HEK293T (cell line): ENCODE measurements at regions not wholly inside any gene's neighbourhood (a gene's known extent, or its start where the extent isn't known, plus 50 kb on each side); places are given as distances from the start of the nearest gene placed in this dataset.

Source experiments
- ARNT ChIP-seq: fragments of 450-650 bp; IDR thresholded peaks from 2 replicates; pipeline ENCODE4 v1.6.1; 2017; ENCODE audit warnings: mild to moderate bottlenecking
- BHLHE40 ChIP-seq: fragments of 450-650 bp; IDR thresholded peaks from 2 replicates; pipeline ENCODE4 v1.6.1; 2016; ENCODE audit warnings: mild to moderate bottlenecking, moderate library complexity, borderline replicate concordance
- ELF4 ChIP-seq: fragments of 450-650 bp; IDR thresholded peaks from 2 replicates; pipeline ENCODE4 v1.6.1; 2017; ENCODE audit warnings: antibody characterized with exemption
- FOXA1 ChIP-seq: fragments of 450-650 bp; IDR thresholded peaks from 2 replicates; pipeline ENCODE4 v1.6.1; 2016; ENCODE audit warnings: mild to moderate bottlenecking
- FOXM1 ChIP-seq: fragments of 450-650 bp; IDR thresholded peaks from 2 replicates; pipeline ENCODE4 v1.6.1; 2017; ENCODE audit warnings: mild to moderate bottlenecking, borderline replicate concordance
- HDGF ChIP-seq: fragments of 450-650 bp; IDR thresholded peaks from 2 replicates; pipeline ENCODE4 v1.6.1; 2017; ENCODE audit warnings: antibody characterized with exemption, borderline replicate concordance
- L3MBTL2 ChIP-seq: fragments of 450-650 bp; conservative IDR thresholded peaks from 2 replicates; pipeline ENCODE4 v1.6.1; 2016; ENCODE audit warnings: mild to moderate bottlenecking
- LEF1 ChIP-seq: fragments of 450-650 bp; IDR thresholded peaks from 2 replicates; pipeline ENCODE4 v1.6.1; 2017; ENCODE audit warnings: mild to moderate bottlenecking, borderline replicate concordance
- NFRKB ChIP-seq: fragments of 450-650 bp; IDR thresholded peaks from 2 replicates; pipeline ENCODE4 v1.6.1; 2016; ENCODE audit warnings: mild to moderate bottlenecking, moderate library complexity
- SP1 ChIP-seq: fragments of 450-650 bp; IDR thresholded peaks from 2 replicates; pipeline ENCODE4 v1.6.1; 2017
- SUZ12 ChIP-seq: fragments of 450-650 bp; IDR thresholded peaks from 2 replicates; pipeline ENCODE4 v1.6.1; 2016; ENCODE audit warnings: mild to moderate bottlenecking
- TARDBP ChIP-seq: fragments of 450-650 bp; IDR thresholded peaks from 2 replicates; pipeline ENCODE4 v1.6.1; 2016
- TF ChIP-seq, protein P1 (sequence below): fragments of 450-650 bp; IDR thresholded peaks from 2 replicates; pipeline ENCODE4 v1.6.1; 2016

- TF ChIP-seq ELF4: no peak
- no peak for TF ChIP-seq SP1
- TF ChIP-seq TARDBP: no peak
- no peak for TF ChIP-seq LEF1
- no peak for TF ChIP-seq BHLHE40
- TF ChIP-seq, protein P1, sequence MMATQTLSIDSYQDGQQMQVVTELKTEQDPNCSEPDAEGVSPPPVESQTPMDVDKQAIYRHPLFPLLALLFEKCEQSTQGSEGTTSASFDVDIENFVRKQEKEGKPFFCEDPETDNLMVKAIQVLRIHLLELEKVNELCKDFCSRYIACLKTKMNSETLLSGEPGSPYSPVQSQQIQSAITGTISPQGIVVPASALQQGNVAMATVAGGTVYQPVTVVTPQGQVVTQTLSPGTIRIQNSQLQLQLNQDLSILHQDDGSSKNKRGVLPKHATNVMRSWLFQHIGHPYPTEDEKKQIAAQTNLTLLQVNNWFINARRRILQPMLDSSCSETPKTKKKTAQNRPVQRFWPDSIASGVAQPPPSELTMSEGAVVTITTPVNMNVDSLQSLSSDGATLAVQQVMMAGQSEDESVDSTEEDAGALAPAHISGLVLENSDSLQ: no peak
- no peak for TF ChIP-seq SUZ12
- no peak for TF ChIP-seq ARNT
- TF ChIP-seq FOXM1: no peak
- no peak for TF ChIP-seq HDGF
- TF ChIP-seq L3MBTL2: no peak
- TF ChIP-seq FOXA1: no peak
- no peak for TF ChIP-seq NFRKB
Observed at GRCh38 chr15:98380721-98381120, 267.6 kb upstream of the IGF1R start.
